ENCODE measurements at regions not wholly inside any gene's neighbourhood (a gene's known extent, or its start where the extent isn't known, plus 50 kb on each side); places are given as distances from the start of the nearest gene placed in this dataset.

GRCh38 chr17:77437017-77437416, 296.2 kb downstream of the SEC14L1 start:
- peak overlapping the region; percentile 87 for H3K4me3 Mint-ChIP-seq
- POLR2A ChIA-PET = interaction anchor here (1.1 to 14.0 kb wide), 2 partner anchors 14 to 17 kb away, joined by 3 to 169 read pairs; no protein-coding TSS in a partner anchor
- H3K36me3 Mint-ChIP-seq (ENCODE audit: low read depth) = peaks cover 65% of the 10 kb centered on the region
- no peaks in the 10 kb centered on the region for H3K9me3 Mint-ChIP-seq (ENCODE audit: insufficient read depth)
- CTCF ChIA-PET = interaction anchor here (1.6 to 9.3 kb wide), 5 partner anchors 7 to 58 kb away, joined by 9 to 99 read pairs (median 12); no protein-coding TSS in a partner anchor
- H3K27ac Mint-ChIP-seq = peak overlapping the region; percentile 91
- DNase-seq (no peak), ATAC-seq (no peak)
- peaks cover 95% of the 10 kb centered on the region for H3K4me1 Mint-ChIP-seq (ENCODE audit: low read depth)
- H3K27me3 Mint-ChIP-seq (ENCODE audit: low read depth) = no peaks in the 10 kb centered on the region

GRCh38 chr17:77437747-77438146, 297.0 kb downstream of the SEC14L1 start:
- ATAC-seq = no peak
- POLR2A ChIA-PET = interaction anchor here (0.5 to 14.0 kb wide), 6 partner anchors 8 to 37 kb away, joined by 3 to 169 read pairs (median 4); no protein-coding TSS in a partner anchor
- no peaks in the 10 kb centered on the region for H3K27me3 Mint-ChIP-seq (ENCODE audit: low read depth)
- H3K36me3 Mint-ChIP-seq (ENCODE audit: low read depth) = peaks cover 60% of the 10 kb centered on the region
- H3K9me3 Mint-ChIP-seq (ENCODE audit: insufficient read depth) = no peaks in the 10 kb centered on the region
- H3K27ac Mint-ChIP-seq = peak overlapping the region; percentile 90
- H3K4me1 Mint-ChIP-seq (ENCODE audit: low read depth) = peaks cover 95% of the 10 kb centered on the region
- no peak for DNase-seq
- H3K4me3 Mint-ChIP-seq = peak overlapping the region; percentile 58
- CTCF ChIA-PET = interaction anchor here (2.4 kb wide), 1 partner anchor 37 kb away, joined by 12 read pairs; no protein-coding TSS in a partner anchor

GRCh38 chr17:77438241-77439188, 297.7 kb downstream of the SEC14L1 start:
- DNase-seq (no peak), ATAC-seq (no peak)
- peaks cover 61% of the 10 kb centered on the region for H3K36me3 Mint-ChIP-seq (ENCODE audit: low read depth)
- H3K4me3 Mint-ChIP-seq = peak overlapping the region; percentile 46
- H3K27ac Mint-ChIP-seq = peak overlapping the region; percentile 90
- POLR2A ChIA-PET = interaction anchor here (0.9 to 14.0 kb wide), 4 partner anchors 7 to 22 kb away, joined by 3 to 169 read pairs (median 6); no protein-coding TSS in a partner anchor
- H3K27me3 Mint-ChIP-seq (ENCODE audit: low read depth) = no peaks in the 10 kb centered on the region
- no peaks in the 10 kb centered on the region for H3K9me3 Mint-ChIP-seq (ENCODE audit: insufficient read depth)
- peaks cover 97% of the 10 kb centered on the region for H3K4me1 Mint-ChIP-seq (ENCODE audit: low read depth)
- CTCF ChIA-PET = interaction anchor here (0.5 to 3.6 kb wide), 6 partner anchors 9 to 806 kb away, joined by 3 to 71 read pairs (median 4); no protein-coding TSS in a partner anchor

GRCh38 chr17:77439189-77440018, 298.6 kb downstream of the SEC14L1 start:
- POLR2A ChIA-PET = interaction anchor here (1.2 to 14.0 kb wide), 3 partner anchors 12 to 21 kb away, joined by 3 to 169 read pairs (median 9); no protein-coding TSS in a partner anchor

GRCh38 chr17:77440560-77440981, 299.8 kb downstream of the SEC14L1 start:
- H3K4me1 Mint-ChIP-seq (ENCODE audit: low read depth) = peaks cover 98% of the 10 kb centered on the region
- peaks cover 49% of the 10 kb centered on the region for H3K36me3 Mint-ChIP-seq (ENCODE audit: low read depth)
- H3K4me3 Mint-ChIP-seq = peak overlapping the region; percentile 72
- no peaks in the 10 kb centered on the region for H3K9me3 Mint-ChIP-seq (ENCODE audit: insufficient read depth)
- CTCF ChIA-PET = interaction anchor here (0.6 to 3.9 kb wide), 28 partner anchors 8 to 205 kb away, joined by 3 to 71 read pairs (median 5); no protein-coding TSS in a partner anchor
- POLR2A ChIA-PET = interaction anchor here (0.7 to 14.0 kb wide), 14 partner anchors 8 to 518 kb away, joined by 3 to 169 read pairs (median 6); partner anchors contain the start of gene TNRC6C
- ATAC-seq = no peak
- DNase-seq = no peak
- no peaks in the 10 kb centered on the region for H3K27me3 Mint-ChIP-seq (ENCODE audit: low read depth)
- peak overlapping the region; percentile 90 for H3K27ac Mint-ChIP-seq

More at GRCh38 chr17:77439189-77440018, 298.6 kb downstream of the SEC14L1 start:
- DNase-seq (no peak), ATAC-seq (no peak)
- peak overlapping the region; percentile 46 for H3K4me3 Mint-ChIP-seq
- CTCF ChIA-PET = interaction anchor here (0.5 to 3.6 kb wide), 8 partner anchors 9 to 805 kb away, joined by 3 to 71 read pairs (median 5); no protein-coding TSS in a partner anchor
- no peaks in the 10 kb centered on the region for H3K9me3 Mint-ChIP-seq (ENCODE audit: insufficient read depth)
- peaks cover 59% of the 10 kb centered on the region for H3K36me3 Mint-ChIP-seq (ENCODE audit: low read depth)
- no peaks in the 10 kb centered on the region for H3K27me3 Mint-ChIP-seq (ENCODE audit: low read depth)
- H3K27ac Mint-ChIP-seq = peak overlapping the region; percentile 90
- peaks cover 98% of the 10 kb centered on the region for H3K4me1 Mint-ChIP-seq (ENCODE audit: low read depth)

GRCh38 chr17:77441130-77441920, 300.6 kb downstream of the SEC14L1 start:
- Mint-ChIP-seq H3K4me1 (ENCODE audit: low read depth) (peaks cover 98% of the 10 kb centered on the region), H3K9me3 (ENCODE audit: insufficient read depth) (no peaks in the 10 kb centered on the region)

GRCh38 chr17:77441940-77442339, 301.2 kb downstream of the SEC14L1 start:
- H3K4me1 Mint-ChIP-seq (ENCODE audit: low read depth) = peaks cover 98% of the 10 kb centered on the region
- POLR2A ChIA-PET = interaction anchor here (0.7 to 14.0 kb wide), 10 partner anchors 9 to 516 kb away, joined by 3 to 169 read pairs (median 6); partner anchors contain the start of gene TNRC6C
- peak overlapping the region; percentile 72 for H3K4me3 Mint-ChIP-seq
- H3K9me3 Mint-ChIP-seq (ENCODE audit: insufficient read depth) = no peaks in the 10 kb centered on the region
- no peak for ATAC-seq
- DNase-seq = no peak
- peaks cover 43% of the 10 kb centered on the region for H3K36me3 Mint-ChIP-seq (ENCODE audit: low read depth)
- peak overlapping the region; percentile 90 for H3K27ac Mint-ChIP-seq
- CTCF ChIA-PET = interaction anchor here (1.0 to 3.9 kb wide), 20 partner anchors 9 to 66 kb away, joined by 3 to 71 read pairs (median 7); no protein-coding TSS in a partner anchor
- no peaks in the 10 kb centered on the region for H3K27me3 Mint-ChIP-seq (ENCODE audit: low read depth)

More at GRCh38 chr17:77441130-77441920, 300.6 kb downstream of the SEC14L1 start:
- no peaks in the 10 kb centered on the region for H3K27me3 Mint-ChIP-seq (ENCODE audit: low read depth)
- H3K36me3 Mint-ChIP-seq (ENCODE audit: low read depth) = peaks cover 44% of the 10 kb centered on the region
- peak overlapping the region; percentile 90 for H3K27ac Mint-ChIP-seq
- ChIA-PET POLR2A (interaction anchor here (0.7 to 14.0 kb wide), 16 partner anchors 9 to 517 kb away, joined by 3 to 169 read pairs (median 5); partner anchors contain the start of gene TNRC6C), CTCF (interaction anchor here (0.6 to 3.9 kb wide), 28 partner anchors 9 to 204 kb away, joined by 3 to 71 read pairs (median 5); no protein-coding TSS in a partner anchor)
- DNase-seq (peak; percentile 84), ATAC-seq (peak; percentile 54)
- H3K4me3 Mint-ChIP-seq = peak overlapping the region; percentile 72

- H3K9me3 Mint-ChIP-seq (ENCODE audit: insufficient read depth) = no peaks in the 10 kb centered on the region
- ChIA-PET POLR2A (interaction anchor here (0.6 to 14.0 kb wide), 8 partner anchors 8 to 917 kb away, joined by 3 to 169 read pairs (median 3); no protein-coding TSS in a partner anchor), CTCF (interaction anchor here (0.6 to 3.9 kb wide), 10 partner anchors 8 to 1660 kb away, joined by 3 to 31 read pairs (median 6); no protein-coding TSS in a partner anchor)
- H3K27ac Mint-ChIP-seq = peak overlapping the region; percentile 90
- peaks cover 41% of the 10 kb centered on the region for H3K36me3 Mint-ChIP-seq (ENCODE audit: low read depth)
- no peaks in the 10 kb centered on the region for H3K27me3 Mint-ChIP-seq (ENCODE audit: low read depth)
- ATAC-seq (no peak), DNase-seq (no peak)
- H3K4me1 Mint-ChIP-seq (ENCODE audit: low read depth) = peaks cover 97% of the 10 kb centered on the region
- H3K4me3 Mint-ChIP-seq = peak overlapping the region; percentile 82
These were observed 302.4 kb downstream of the SEC14L1 start for GRCh38 chr17:77442976-77443747.

- no peaks in the 10 kb centered on the region for H3K9me3 Mint-ChIP-seq (ENCODE audit: insufficient read depth)
- no peaks in the 10 kb centered on the region for H3K27me3 Mint-ChIP-seq (ENCODE audit: low read depth)
- H3K4me1 Mint-ChIP-seq (ENCODE audit: low read depth) = peaks cover 94% of the 10 kb centered on the region
- ChIA-PET POLR2A (interaction anchor here (0.6 to 14.0 kb wide), 10 partner anchors 7 to 53 kb away, joined by 3 to 169 read pairs (median 10); no protein-coding TSS in a partner anchor), CTCF (interaction anchor here (0.6 to 3.9 kb wide), 15 partner anchors 7 to 1661 kb away, joined by 3 to 31 read pairs (median 9); no protein-coding TSS in a partner anchor)
- peaks cover 40% of the 10 kb centered on the region for H3K36me3 Mint-ChIP-seq (ENCODE audit: low read depth)
- peak overlapping the region; percentile 90 for H3K27ac Mint-ChIP-seq
- ATAC-seq (no peak), DNase-seq (no peak)
- peak overlapping the region; percentile 82 for H3K4me3 Mint-ChIP-seq
These were observed 303.0 kb downstream of the SEC14L1 start for GRCh38 chr17:77443748-77444260.

Data from activated CD8-positive, alpha-beta T cell treated with anti-CD3 and anti-CD28 coated beads, Interleukin-2, amount 10 ng/mL, durations not matched to agents 7 days and 5 days (primary cell).